ENCODE measurements at regions not wholly inside any gene's neighbourhood (a gene's known extent, or its start where the extent isn't known, plus 50 kb on each side); places are given as distances from the start of the nearest gene placed in this dataset.
A peak's percentile ranks its signal among the peaks of the same experiment; 100 is the strongest.

- intact Hi-C loops (cut with micrococcal nuclease; ENCODE audit: unreplicated experiment), result no loop called here
- no TSS peak for BruUV-seq (replicated peaks)
- POLR2A ChIA-PET (ENCODE audit: low non-redundant PET), result no interaction called here
- Histone ChIP-seq H3K9me3 (ENCODE audit: low read depth, low read length, poor library complexity, severe bottlenecking) (peaks cover 9% of the 10 kb centered on the region), H3K36me3 (ENCODE audit: insufficient read depth, low read length, poor library complexity, severe bottlenecking) (no peaks in the 10 kb centered on the region), H3K27ac (ENCODE audit: low read depth, low read length, poor library complexity, severe bottlenecking) (no peak overlapping the region), H3K27me3 (replicated peaks; ENCODE audit: insufficient read depth, low read depth, low read length, poor library complexity) (no peaks in the 10 kb centered on the region), H3K4me1 (ENCODE audit: insufficient read depth, low read length, poor library complexity, severe bottlenecking) (no peaks in the 10 kb centered on the region), H3K4me3 (ENCODE audit: low read depth, low read length, poor library complexity, severe bottlenecking) (no peak overlapping the region)
- CTCF ChIA-PET, result no interaction called here
- TF ChIP-seq EZH2 (IDR thresholded peaks at IDR 0.05; ENCODE audit: borderline replicate concordance, low read depth, low read length, poor library complexity, severe bottlenecking), result no peak
- no peak for TF ChIP-seq CTCF (conservative IDR thresholded peaks at IDR 0.05; ENCODE audit: low read depth, low read length)
- DNase-seq (ENCODE audit: low spot score), result no peak
These were observed 262.0 kb upstream of the ZWINT start for GRCh38 chr10:56623064-56623463.

DNA sequence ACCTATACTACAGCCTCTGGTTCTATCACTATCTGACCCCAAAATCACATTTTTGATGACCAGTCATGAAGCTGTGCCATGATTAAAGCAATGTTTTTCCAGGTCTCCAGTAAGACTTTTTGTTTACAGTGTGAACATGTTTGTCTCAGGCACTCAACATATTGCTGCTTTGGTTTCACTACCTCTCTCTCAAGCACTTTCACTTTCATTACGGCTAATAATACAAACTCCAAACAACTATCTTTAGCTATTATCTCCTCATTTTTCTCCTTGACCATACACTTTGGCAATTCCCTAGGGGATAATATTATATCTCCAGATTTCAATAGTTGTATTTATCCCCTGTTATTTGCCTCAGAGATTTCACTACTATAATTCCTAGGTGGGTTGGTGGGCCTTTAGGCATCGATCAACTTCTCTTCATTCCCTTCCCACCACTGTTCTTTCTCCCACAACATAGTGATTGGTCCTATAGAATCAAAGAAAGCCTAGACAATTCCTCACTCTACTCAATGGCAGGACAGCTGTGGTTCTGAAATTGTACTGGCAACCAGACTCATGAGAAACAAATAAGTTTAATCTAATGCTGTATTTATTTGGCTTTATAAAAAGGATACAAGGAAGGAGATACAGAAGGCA is 261.4 kb upstream of the ZWINT start:
- H3K9me3 ChIP-seq (ENCODE audit: low read depth, low read length, poor library complexity, severe bottlenecking), result peaks cover 9% of the 10 kb centered on the region
- ChIA-PET CTCF (no interaction called here), POLR2A (ENCODE audit: low non-redundant PET) (no interaction called here)
- BruUV-seq (replicated peaks), result no TSS peak
- TF ChIP-seq EZH2 (IDR thresholded peaks at IDR 0.05; ENCODE audit: borderline replicate concordance, low read depth, low read length, poor library complexity, severe bottlenecking), result no peak
- TF ChIP-seq CTCF (conservative IDR thresholded peaks at IDR 0.05; ENCODE audit: low read depth, low read length), result no peak
- intact Hi-C loops (cut with micrococcal nuclease; ENCODE audit: unreplicated experiment), result no loop called here
- no peaks in the 10 kb centered on the region for H3K36me3 ChIP-seq (ENCODE audit: insufficient read depth, low read length, poor library complexity, severe bottlenecking)
- H3K27ac ChIP-seq (ENCODE audit: low read depth, low read length, poor library complexity, severe bottlenecking), result no peak overlapping the region
- no peak for DNase-seq (ENCODE audit: low spot score)
- no peaks in the 10 kb centered on the region for H3K4me1 ChIP-seq (ENCODE audit: insufficient read depth, low read length, poor library complexity, severe bottlenecking)
- no peaks in the 10 kb centered on the region for H3K27me3 ChIP-seq (replicated peaks; ENCODE audit: insufficient read depth, low read depth, low read length, poor library complexity)
- H3K4me3 ChIP-seq (ENCODE audit: low read depth, low read length, poor library complexity, severe bottlenecking), result peak overlapping the region; percentile 13

GRCh38 chr10:56606202-56606601 is 245.1 kb upstream of the ZWINT start:
- Histone ChIP-seq H3K27ac (ENCODE audit: low read depth, low read length, poor library complexity, severe bottlenecking) (no peak overlapping the region), H3K4me1 (ENCODE audit: insufficient read depth, low read length, poor library complexity, severe bottlenecking) (no peaks in the 10 kb centered on the region), H3K36me3 (ENCODE audit: insufficient read depth, low read length, poor library complexity, severe bottlenecking) (no peaks in the 10 kb centered on the region), H3K4me3 (ENCODE audit: low read depth, low read length, poor library complexity, severe bottlenecking) (no peak overlapping the region), H3K9me3 (ENCODE audit: low read depth, low read length, poor library complexity, severe bottlenecking) (peaks cover 26% of the 10 kb centered on the region), H3K27me3 (replicated peaks; ENCODE audit: insufficient read depth, low read depth, low read length, poor library complexity) (no peaks in the 10 kb centered on the region)
- intact Hi-C loops (cut with micrococcal nuclease; ENCODE audit: unreplicated experiment), result no loop called here
- ChIA-PET POLR2A (ENCODE audit: low non-redundant PET) (no interaction called here), CTCF (no interaction called here)
- no TSS peak for BruUV-seq (replicated peaks)
- DNase-seq (ENCODE audit: low spot score), result no peak
- TF ChIP-seq CTCF (conservative IDR thresholded peaks at IDR 0.05; ENCODE audit: low read depth, low read length) (no peak), EZH2 (IDR thresholded peaks at IDR 0.05; ENCODE audit: borderline replicate concordance, low read depth, low read length, poor library complexity, severe bottlenecking) (no peak)
